ENCODE measurements at regions not wholly inside any gene's neighbourhood (a gene's known extent, or its start where the extent isn't known, plus 50 kb on each side); places are given as distances from the start of the nearest gene placed in this dataset.

GRCh38 chr14:23776296-23776695 lies 140.1 kb downstream of the DHRS2 start:
- 62% methylated on average over 4 of the region's 4 CpGs for whole genome bisulfite sequencing
- no peak overlapping the region for H3K4me3 ChIP-seq (ENCODE audit: low read depth, low read length)
- no peak overlapping the region for H3K27ac ChIP-seq (ENCODE audit: low read depth)
- DNase-seq (ENCODE audit: extremely low spot score) = no peak
- H3K4me1 ChIP-seq (ENCODE audit: insufficient read depth) = no peaks in the 10 kb centered on the region
- H3K36me3 ChIP-seq (ENCODE audit: insufficient read depth) = no peaks in the 10 kb centered on the region

- H3K4me1 ChIP-seq (ENCODE audit: insufficient read depth) = no peaks in the 10 kb centered on the region
- 92% methylated on average over 1 of the region's 1 CpG for WGBS
- DNase-seq (ENCODE audit: extremely low spot score) = no peak
- no peak overlapping the region for H3K27ac ChIP-seq (ENCODE audit: low read depth)
- no peaks in the 10 kb centered on the region for H3K36me3 ChIP-seq (ENCODE audit: insufficient read depth)
- H3K4me3 ChIP-seq (ENCODE audit: low read depth, low read length) = no peak overlapping the region
Observed at GRCh38 chr14:23785208-23785607, 149.0 kb downstream of the DHRS2 start.

DNA sequence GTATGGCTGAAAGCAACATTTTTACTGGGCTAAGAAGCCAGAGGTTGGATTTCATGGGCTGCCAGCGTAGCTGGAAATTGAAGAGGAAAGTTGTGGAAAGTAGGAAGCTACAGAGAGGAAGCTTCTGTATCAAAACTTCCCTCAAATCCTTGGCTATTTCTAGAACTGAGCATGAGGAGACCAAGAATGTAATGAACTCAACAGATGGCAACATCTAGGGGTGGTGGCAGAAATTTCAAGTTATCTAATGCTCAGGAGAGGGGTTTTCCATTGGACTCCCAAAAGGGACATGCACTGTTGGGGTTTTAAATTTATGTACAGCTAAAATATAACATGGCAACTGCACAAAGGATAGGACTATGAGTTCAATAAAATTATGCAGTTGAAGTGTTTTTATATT lies 151.3 kb downstream of the DHRS2 start:
- Histone ChIP-seq H3K36me3 (ENCODE audit: insufficient read depth) (no peaks in the 10 kb centered on the region), H3K4me1 (ENCODE audit: insufficient read depth) (no peaks in the 10 kb centered on the region), H3K27ac (ENCODE audit: low read depth) (no peak overlapping the region), H3K4me3 (ENCODE audit: low read depth, low read length) (no peak overlapping the region)
- whole genome bisulfite sequencing = 70% methylated on average over 1 of the region's 1 CpG
- DNase-seq (ENCODE audit: extremely low spot score) = no peak

DNA sequence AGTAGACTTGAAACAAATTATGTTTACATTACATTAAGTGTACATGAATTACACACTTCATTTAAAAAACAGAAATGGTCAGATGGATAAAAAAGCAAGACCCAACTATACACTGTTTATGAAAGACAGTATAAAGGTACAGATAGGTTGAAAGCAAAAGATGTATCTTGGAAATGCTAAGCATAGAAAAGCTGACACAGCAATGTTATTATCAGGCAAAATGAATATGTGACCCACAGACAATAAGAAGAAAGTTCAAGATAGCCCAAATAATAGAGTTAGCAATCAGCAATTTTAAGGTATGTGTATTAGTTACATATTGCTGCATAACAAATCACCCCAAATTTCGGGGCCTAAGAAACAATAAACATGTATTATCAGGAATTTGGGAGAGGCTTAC lies 153.5 kb downstream of the DHRS2 start:
- Histone ChIP-seq H3K4me1 (ENCODE audit: insufficient read depth) (no peaks in the 10 kb centered on the region), H3K27ac (ENCODE audit: low read depth) (no peak overlapping the region), H3K4me3 (ENCODE audit: low read depth, low read length) (no peak overlapping the region), H3K36me3 (ENCODE audit: insufficient read depth) (no peaks in the 10 kb centered on the region)
- 53% methylated on average over 1 of the region's 1 CpG for WGBS
- no peak for DNase-seq (ENCODE audit: extremely low spot score)

- no peaks in the 10 kb centered on the region for H3K4me1 ChIP-seq (ENCODE audit: insufficient read depth)
- no peak overlapping the region for H3K27ac ChIP-seq (ENCODE audit: low read depth)
- H3K4me3 ChIP-seq (ENCODE audit: low read depth, low read length) = no peak overlapping the region
- WGBS = 74% methylated on average over 3 of the region's 3 CpGs
- DNase-seq (ENCODE audit: extremely low spot score) = no peak
- no peaks in the 10 kb centered on the region for H3K36me3 ChIP-seq (ENCODE audit: insufficient read depth)
Observed at GRCh38 chr14:23793532-23793931, 157.4 kb downstream of the DHRS2 start.

DNA sequence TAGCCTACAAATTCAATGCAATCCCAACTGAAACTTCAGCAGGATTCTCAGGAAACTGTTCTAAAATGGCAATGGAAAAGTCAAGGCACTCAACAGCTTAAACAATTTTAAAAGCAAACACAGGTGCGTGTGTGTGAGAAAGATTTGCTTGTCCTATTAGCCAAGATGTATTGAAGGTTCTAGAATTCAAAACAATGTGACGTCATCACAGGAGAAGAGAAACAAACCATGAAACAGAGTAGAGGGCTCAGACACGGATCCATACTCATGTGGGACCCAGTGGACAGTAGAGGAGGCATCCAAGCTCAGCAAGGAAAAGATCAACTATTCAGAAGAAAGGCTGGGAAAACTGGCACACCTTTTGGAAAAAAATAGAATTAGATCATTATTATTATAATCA lies 152.8 kb upstream of the DHRS4 start:
- Histone ChIP-seq H3K4me3 (ENCODE audit: low read depth, low read length) (no peak overlapping the region), H3K4me1 (ENCODE audit: insufficient read depth) (no peaks in the 10 kb centered on the region), H3K36me3 (ENCODE audit: insufficient read depth) (no peaks in the 10 kb centered on the region), H3K27ac (ENCODE audit: low read depth) (no peak overlapping the region)
- 74% methylated on average over 3 of the region's 3 CpGs for WGBS
- DNase-seq (ENCODE audit: extremely low spot score) = no peak

DNA sequence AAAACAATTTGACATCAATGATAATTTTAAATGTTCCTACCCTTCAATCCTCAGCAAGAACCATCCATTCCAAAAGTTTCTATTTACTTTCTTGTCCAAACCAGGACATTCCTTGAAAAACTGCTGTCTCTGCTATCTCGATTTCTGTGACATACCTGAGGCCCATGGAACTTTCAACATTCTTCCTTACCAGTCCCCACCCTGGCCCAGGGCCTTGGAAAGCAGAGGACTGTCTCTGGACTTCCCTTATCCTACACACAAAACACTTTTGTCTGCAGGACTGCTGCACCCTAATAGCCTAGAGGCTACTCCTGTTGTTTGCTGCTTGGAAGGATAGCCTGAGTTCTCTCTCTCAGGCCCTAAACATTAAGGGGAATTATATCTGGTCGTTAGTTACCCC lies 151.8 kb upstream of the DHRS4 start:
- Histone ChIP-seq H3K4me3 (ENCODE audit: low read depth, low read length) (no peak overlapping the region), H3K4me1 (ENCODE audit: insufficient read depth) (no peaks in the 10 kb centered on the region), H3K36me3 (ENCODE audit: insufficient read depth) (no peaks in the 10 kb centered on the region), H3K27ac (ENCODE audit: low read depth) (no peak overlapping the region)
- 26% methylated on average over 2 of the region's 2 CpGs for WGBS
- DNase-seq (ENCODE audit: extremely low spot score) = no peak

GRCh38 chr14:23804817-23805216 lies 148.8 kb upstream of the DHRS4 start:
- H3K4me3 ChIP-seq (ENCODE audit: low read depth, low read length) = no peak overlapping the region
- no peak for DNase-seq (ENCODE audit: extremely low spot score)
- H3K36me3 ChIP-seq (ENCODE audit: insufficient read depth) = no peaks in the 10 kb centered on the region
- H3K4me1 ChIP-seq (ENCODE audit: insufficient read depth) = no peaks in the 10 kb centered on the region
- WGBS = 65% methylated on average over 3 of the region's 3 CpGs
- no peak overlapping the region for H3K27ac ChIP-seq (ENCODE audit: low read depth)

DNA sequence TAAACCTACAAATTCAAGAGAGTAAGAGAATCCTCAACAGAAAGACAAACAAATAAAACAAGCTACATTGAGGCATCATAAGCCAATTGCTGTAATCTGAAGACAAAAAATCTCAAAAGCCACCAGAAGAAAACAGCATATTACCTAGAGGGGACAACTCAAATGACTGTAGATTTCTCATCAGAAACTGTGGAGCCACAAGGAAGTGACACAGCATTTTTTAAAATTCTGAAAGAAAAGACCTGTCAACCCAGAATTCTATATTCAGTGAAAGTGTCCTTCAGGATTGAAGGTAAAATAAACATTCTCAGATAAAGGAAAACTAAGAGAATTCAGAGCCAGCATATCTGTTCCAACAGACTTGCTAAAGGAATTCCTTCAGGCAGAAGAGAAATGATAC lies 147.8 kb upstream of the DHRS4 start:
- no peak for DNase-seq (ENCODE audit: extremely low spot score)
- no peak overlapping the region for H3K27ac ChIP-seq (ENCODE audit: low read depth)
- no peaks in the 10 kb centered on the region for H3K4me1 ChIP-seq (ENCODE audit: insufficient read depth)
- no peaks in the 10 kb centered on the region for H3K36me3 ChIP-seq (ENCODE audit: insufficient read depth)
- H3K4me3 ChIP-seq (ENCODE audit: low read depth, low read length) = no peak overlapping the region

GRCh38 chr14:23814527-23815256 lies 138.9 kb upstream of the DHRS4 start:
- no peak for DNase-seq (ENCODE audit: extremely low spot score)
- 79% methylated on average over 6 of the region's 6 CpGs for WGBS
- Histone ChIP-seq H3K4me1 (ENCODE audit: insufficient read depth) (no peaks in the 10 kb centered on the region), H3K4me3 (ENCODE audit: low read depth, low read length) (no peak overlapping the region), H3K27ac (ENCODE audit: low read depth) (no peak overlapping the region), H3K36me3 (ENCODE audit: insufficient read depth) (no peaks in the 10 kb centered on the region)

GRCh38 chr14:23816371-23816770 lies 137.2 kb upstream of the DHRS4 start:
- DNase-seq (ENCODE audit: extremely low spot score) = no peak
- H3K36me3 ChIP-seq (ENCODE audit: insufficient read depth) = no peaks in the 10 kb centered on the region
- no peak overlapping the region for H3K4me3 ChIP-seq (ENCODE audit: low read depth, low read length)
- WGBS = 82% methylated on average over 5 of the region's 5 CpGs
- H3K4me1 ChIP-seq (ENCODE audit: insufficient read depth) = no peaks in the 10 kb centered on the region
- no peak overlapping the region for H3K27ac ChIP-seq (ENCODE audit: low read depth)

DNA sequence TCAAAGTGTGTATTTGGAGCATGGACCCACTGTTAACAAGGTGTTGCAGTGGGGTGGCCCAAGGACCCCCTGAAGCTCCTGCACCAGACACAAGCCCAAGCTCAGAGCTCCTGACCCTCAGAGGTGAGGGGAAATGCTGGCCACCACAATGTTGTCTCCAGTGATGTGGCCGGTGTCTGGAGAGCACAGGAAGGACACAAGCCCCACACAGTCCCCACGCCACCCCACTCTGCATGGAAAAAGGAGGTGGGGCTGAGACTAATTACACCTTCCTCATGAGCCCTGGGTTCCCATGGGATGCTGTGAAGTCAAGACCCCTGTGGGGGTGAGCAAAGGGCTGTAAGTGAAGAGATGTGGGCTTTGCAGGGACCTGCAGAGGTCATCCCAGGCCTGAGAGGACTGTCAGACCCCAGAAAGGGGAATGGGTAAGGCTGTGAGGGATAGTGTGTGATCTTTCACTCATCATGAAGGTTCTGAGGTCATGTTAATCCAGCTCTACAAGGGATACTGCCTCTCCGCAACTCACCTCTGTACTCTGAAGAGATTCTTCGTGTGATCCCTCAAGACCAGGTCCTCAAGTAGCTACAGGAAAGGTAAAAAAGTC lies 136.3 kb upstream of the DHRS4 start:
- Histone ChIP-seq H3K4me3 (ENCODE audit: low read depth, low read length) (no peak overlapping the region), H3K27ac (ENCODE audit: low read depth) (no peak overlapping the region), H3K4me1 (ENCODE audit: insufficient read depth) (no peaks in the 10 kb centered on the region), H3K36me3 (ENCODE audit: insufficient read depth) (no peaks in the 10 kb centered on the region)
- WGBS = 54% methylated on average over 4 of the region's 4 CpGs
- no peak for DNase-seq (ENCODE audit: extremely low spot score)

GRCh38 chr14:23827100-23827892 lies 126.3 kb upstream of the DHRS4 start:
- Histone ChIP-seq H3K4me1 (ENCODE audit: insufficient read depth) (no peaks in the 10 kb centered on the region), H3K4me3 (ENCODE audit: low read depth, low read length) (no peak overlapping the region), H3K36me3 (ENCODE audit: insufficient read depth) (no peaks in the 10 kb centered on the region), H3K27ac (ENCODE audit: low read depth) (no peak overlapping the region)
- no peak for DNase-seq (ENCODE audit: extremely low spot score)
- WGBS = 89% methylated on average over 13 of the region's 13 CpGs

DNA sequence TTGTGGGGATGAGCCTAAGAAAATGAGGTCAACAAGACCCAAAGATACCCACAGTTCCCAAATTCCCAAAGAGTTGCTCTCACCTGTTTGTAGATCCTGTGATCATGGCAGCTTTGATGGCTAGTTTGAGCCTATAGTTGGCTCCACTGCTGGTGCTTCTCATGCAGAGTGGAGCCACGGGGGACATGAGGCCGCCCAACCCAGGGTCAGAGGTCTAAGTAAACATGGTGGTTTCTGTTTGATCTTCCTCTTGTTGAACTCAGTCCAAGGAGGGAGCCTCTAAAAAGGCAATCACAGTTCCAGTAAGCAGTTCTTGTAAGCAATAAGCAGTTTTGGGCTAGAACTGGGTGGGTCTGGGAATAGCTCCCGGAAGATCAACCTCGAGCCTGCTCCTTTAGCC lies 125.6 kb upstream of the DHRS4 start:
- H3K36me3 ChIP-seq (ENCODE audit: insufficient read depth) = no peaks in the 10 kb centered on the region
- no peak overlapping the region for H3K27ac ChIP-seq (ENCODE audit: low read depth)
- no peaks in the 10 kb centered on the region for H3K4me1 ChIP-seq (ENCODE audit: insufficient read depth)
- H3K4me3 ChIP-seq (ENCODE audit: low read depth, low read length) = no peak overlapping the region
- DNase-seq (ENCODE audit: extremely low spot score) = no peak
- 65% methylated on average over 4 of the region's 4 CpGs for WGBS
